HG03135 (cell line): ENCODE measurements at regions not wholly inside any gene's neighbourhood (a gene's known extent, or its start where the extent isn't known, plus 50 kb on each side); places are given as distances from the start of the nearest gene placed in this dataset.

ENCODE experiments used
- ATAC-seq: cut with Tn5 transposase; IDR thresholded peaks from one replicate; pipeline ENCODE4 v1.9.1; 2021; ENCODE audit warnings: mild to moderate bottlenecking, moderate library complexity; ENCODE audit not compliant: unreplicated experiment

- ATAC-seq: no peak
Observed at GRCh38 chr4:162657966-162658365, 494.2 kb upstream of the FSTL5 start.

DNA sequence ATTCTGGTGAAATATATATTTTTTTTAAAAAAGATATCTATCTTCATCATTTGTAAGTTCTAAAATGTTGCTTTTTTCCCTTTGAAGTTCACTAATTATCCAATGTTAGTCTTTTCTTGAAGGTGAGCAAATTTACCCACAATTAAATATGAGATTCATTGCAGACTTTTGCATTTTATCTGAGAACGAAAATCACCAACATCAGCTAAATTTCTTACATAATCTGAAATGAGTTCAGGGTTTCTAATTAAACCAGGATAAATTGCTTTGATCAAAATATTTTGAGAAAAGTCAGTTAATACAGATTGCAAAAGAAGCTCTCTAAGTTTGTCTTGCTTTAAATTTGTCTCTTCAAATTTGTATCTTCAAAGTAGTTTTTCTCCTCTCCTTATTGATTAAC lies 486.4 kb upstream of the FSTL5 start:
- ATAC-seq: no peak

DNA sequence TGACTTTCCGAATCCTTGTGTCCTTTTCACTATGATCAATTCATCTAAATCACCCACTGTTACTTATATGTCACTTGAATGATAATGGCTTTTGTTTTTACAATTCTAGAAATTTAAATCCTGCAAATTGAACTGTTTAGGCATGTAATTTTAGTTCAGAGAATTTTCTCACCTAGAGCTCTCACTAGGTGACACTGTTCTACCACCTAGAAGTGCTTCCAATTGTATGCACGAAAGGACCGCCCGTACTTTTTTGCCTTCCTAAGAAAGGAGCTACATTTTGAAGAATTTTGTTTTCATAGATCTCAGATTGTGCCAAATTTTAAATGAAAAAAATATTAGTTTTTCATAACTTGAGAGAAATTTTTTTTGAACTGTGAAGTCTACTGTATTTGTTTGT lies 481.6 kb upstream of the FSTL5 start:
- ATAC-seq: no peak

DNA sequence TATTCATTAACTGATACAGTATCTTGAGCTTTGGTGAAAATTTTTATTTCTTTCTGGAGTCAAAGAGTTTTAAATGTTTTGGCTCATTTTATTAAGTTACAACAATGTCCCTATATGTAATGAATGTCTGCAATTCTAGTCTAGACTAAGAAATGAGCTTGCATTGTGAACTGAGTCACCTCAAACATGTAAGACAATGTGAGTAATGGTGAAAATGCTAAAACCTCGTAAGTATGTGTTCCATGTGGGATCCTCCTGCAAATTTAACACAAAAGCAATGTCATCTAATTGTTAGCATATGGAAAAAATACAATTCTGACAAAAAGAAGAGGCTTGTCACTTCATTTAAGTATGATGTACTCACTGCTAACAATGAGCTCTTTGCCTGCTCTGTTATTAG lies 480.5 kb upstream of the FSTL5 start:
- no peak for ATAC-seq

DNA sequence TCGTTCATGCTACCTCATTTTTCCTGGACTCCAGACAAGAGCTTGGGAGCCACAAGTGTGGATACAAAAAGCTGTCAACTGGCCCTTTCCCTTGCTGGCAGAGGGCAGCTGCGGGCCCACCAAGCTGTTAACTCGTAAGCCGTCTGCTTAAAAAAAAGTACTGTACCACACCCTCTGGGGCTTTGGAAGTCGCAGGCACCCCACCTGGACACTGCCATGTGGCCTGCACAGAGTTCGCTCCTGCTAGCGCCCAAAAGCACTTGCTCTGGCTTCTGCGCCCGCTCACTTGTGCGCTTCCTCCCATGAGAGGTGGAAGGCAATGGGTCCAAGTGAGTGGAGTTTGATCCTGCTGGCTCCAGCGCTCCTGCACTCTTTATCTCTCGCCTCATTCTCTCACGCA lies 476.4 kb upstream of the FSTL5 start:
- ATAC-seq: no peak

DNA sequence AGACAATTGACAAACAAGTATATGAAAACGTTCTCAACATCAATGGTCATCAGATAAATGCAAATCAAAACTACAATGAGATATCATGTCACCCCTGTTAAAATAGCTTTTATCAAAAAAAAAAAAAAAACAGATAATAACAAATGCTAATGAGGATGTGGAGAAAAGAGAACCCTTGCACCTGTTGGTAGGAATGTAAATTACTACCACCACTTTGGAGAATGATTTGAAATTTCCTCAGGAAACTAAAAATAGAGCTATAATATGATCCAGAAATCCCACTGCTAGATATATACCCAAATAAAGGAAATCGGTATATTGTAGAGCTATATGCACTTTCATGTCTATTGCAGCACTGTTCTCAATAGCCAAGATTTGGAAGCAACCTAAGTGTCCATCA lies 470.6 kb upstream of the FSTL5 start:
- no peak for ATAC-seq

- ATAC-seq: no peak
Observed at GRCh38 chr4:162622664-162623063, 458.9 kb upstream of the FSTL5 start.

- ATAC-seq: no peak
Observed at GRCh38 chr4:162610116-162610515, 446.3 kb upstream of the FSTL5 start.

DNA sequence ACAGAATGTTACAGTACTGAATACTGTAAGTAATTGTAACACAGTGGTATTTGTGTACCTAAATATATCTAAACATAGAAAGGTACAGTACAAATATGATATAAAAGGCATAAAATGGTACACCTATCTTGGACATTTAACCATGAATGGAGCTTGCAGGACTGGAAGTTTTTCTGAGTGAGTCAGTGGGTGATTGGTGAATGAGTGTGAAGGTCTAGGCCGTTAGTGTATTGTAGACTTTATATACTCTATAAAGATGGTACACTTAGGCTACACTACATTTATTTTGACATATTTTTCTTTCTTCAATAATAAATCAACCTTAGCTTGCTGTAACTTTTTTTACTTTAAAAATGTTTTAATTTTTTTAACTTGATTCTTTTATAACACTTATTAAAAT lies 422.5 kb upstream of the FSTL5 start:
- no peak for ATAC-seq

GRCh38 chr4:162582180-162582579 lies 418.4 kb upstream of the FSTL5 start:
- ATAC-seq: no peak

- ATAC-seq: no peak
Observed at GRCh38 chr4:162565730-162566129, 401.9 kb upstream of the FSTL5 start.

DNA sequence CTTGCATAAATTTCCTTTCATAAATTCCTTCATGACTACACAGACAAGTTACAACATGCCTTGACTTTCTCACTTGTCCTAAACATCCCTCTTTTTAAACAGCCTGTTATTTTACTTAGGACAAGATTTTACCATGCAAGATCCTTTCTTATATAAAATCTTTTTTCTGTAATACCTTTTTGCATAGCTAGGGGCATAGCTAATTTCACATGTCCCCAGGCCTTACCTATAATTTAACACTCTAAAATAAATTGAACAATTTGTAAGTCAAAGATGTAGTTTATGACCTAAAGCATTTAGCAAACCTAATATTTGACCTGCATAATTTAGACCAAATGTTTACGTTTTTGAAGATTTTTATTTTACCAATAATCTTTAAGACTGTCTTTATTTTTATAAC lies 396.3 kb upstream of the FSTL5 start:
- ATAC-seq: no peak

DNA sequence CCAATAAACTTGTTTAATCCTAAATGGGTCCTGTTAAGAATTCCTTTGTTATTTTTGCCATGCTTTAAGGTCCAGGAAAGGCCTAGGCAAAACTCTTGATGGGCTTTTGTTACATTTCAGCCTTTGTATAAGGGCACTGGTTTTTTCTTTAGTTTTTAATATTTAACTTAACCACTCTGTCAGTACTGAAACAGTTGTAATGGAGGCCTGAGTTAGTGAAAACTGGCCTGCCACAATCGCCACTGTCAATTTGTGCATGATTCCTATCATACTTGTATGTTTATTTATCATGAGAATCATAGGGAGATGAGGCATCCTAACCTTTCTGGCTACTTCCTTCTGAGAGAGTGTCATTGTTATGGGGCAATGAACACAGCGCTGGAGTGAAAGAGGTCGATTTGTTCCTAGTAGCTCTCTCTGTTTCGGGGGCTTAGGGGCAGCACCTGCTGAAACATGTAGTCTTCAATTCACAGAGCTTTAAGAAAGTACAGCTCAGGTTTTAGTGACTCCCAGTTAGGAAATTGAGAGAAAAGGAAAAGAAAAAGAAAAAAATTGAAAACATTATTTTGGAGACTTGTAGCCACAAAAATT lies 393.8 kb upstream of the FSTL5 start:
- peak; percentile 64 for ATAC-seq

DNA sequence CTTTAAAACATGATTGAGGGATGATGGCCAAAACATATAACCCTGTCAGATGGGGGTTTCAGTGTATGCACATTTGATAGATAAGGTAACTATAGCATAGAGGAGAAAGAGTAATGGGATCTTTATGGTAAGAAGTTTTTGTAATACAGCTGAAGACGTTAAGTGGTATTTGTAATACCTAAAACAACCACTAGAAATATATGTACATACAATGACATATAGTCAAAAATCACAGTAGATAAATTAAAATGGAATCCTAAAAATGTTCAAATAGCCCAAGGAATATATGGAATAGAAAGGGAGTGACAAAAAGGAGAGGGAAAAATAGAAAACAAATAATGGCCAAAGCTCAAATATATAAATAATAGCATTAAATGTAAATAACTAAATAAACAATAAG lies 371.3 kb upstream of the FSTL5 start:
- ATAC-seq: no peak

- ATAC-seq: no peak
Observed at GRCh38 chr4:162523171-162523570, 359.4 kb upstream of the FSTL5 start.

GRCh38 chr4:162522724-162523123 lies 358.9 kb upstream of the FSTL5 start:
- no peak for ATAC-seq

GRCh38 chr4:162510937-162511336 lies 347.1 kb upstream of the FSTL5 start:
- ATAC-seq: no peak

- no peak for ATAC-seq
Observed at GRCh38 chr4:162510115-162510514, 346.3 kb upstream of the FSTL5 start.

GRCh38 chr4:162509333-162509732 lies 345.5 kb upstream of the FSTL5 start:
- no peak for ATAC-seq

DNA sequence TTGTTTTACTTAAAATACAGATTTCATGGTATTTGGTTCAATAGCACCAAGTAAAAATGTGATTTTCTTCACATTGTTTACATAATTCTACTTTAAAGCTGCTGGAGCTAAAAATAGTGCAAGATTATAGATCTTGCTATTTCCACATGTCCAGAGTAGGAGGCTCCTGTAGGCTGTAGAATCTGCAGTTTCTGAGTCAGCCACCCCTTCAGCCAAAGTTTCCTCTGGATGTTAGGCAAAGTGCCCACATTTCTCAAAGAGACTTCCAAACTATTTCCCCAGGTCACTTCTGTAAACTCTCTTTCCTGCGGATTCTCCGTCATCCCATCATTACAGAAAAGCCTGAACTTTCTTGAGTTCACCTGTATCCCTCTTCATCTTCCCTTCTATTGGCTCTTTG lies 342.5 kb upstream of the FSTL5 start:
- ATAC-seq: no peak

- no peak for ATAC-seq
Observed at GRCh38 chr4:162503868-162504267, 340.1 kb upstream of the FSTL5 start.

- no peak for ATAC-seq
Observed at GRCh38 chr4:162502109-162502508, 338.3 kb upstream of the FSTL5 start.

- ATAC-seq: peak; percentile 74
Observed at GRCh38 chr4:162499478-162499877, 335.7 kb upstream of the FSTL5 start.

GRCh38 chr4:162498168-162498567 lies 334.4 kb upstream of the FSTL5 start:
- ATAC-seq: no peak
